Neuron (in vitro differentiated cells): ENCODE measurements at regions not wholly inside any gene's neighbourhood (a gene's known extent, or its start where the extent isn't known, plus 50 kb on each side); places are given as distances from the start of the nearest gene placed in this dataset.

Experiments
- H2AFZ ChIP-seq: one replicate; pipeline ENCODE4 v1.6.1; 2013; ENCODE audit warnings: low read depth, mild to moderate bottlenecking, inconsistent platforms, low read length, moderate library complexity
- H3K27me3 ChIP-seq: one replicate; pipeline ENCODE4 v1.6.1; 2013; ENCODE audit warnings: low read length; ENCODE audit not compliant: insufficient read depth
- H3K36me3 ChIP-seq: one replicate; pipeline ENCODE4 v1.6.1; 2013; ENCODE audit warnings: low read length; ENCODE audit not compliant: insufficient read depth
- H3K4me1 ChIP-seq: one replicate; pipeline ENCODE4 v1.6.1; 2013; ENCODE audit warnings: low read length; ENCODE audit not compliant: insufficient read depth
- H3K4me3 ChIP-seq: 2 replicates; pipeline ENCODE4 v1.5.1; 2013; ENCODE audit warnings: mild to moderate bottlenecking, low read length, moderate library complexity
- H3K9me3 ChIP-seq: one replicate; pipeline ENCODE4 v1.6.1; 2013; ENCODE audit warnings: low read length

- no peaks in the 10 kb centered on the region for H3K36me3 ChIP-seq
- no peaks in the 10 kb centered on the region for H3K9me3 ChIP-seq
- H3K4me3 ChIP-seq: no peak overlapping the region
- no peaks in the 10 kb centered on the region for H3K27me3 ChIP-seq
- peaks cover 4% of the 10 kb centered on the region for H3K4me1 ChIP-seq
- no peak overlapping the region for H2AFZ ChIP-seq
These were observed 1891.2 kb downstream of the NCAM2 start for GRCh38 chr21:22889445-22889844.

DNA sequence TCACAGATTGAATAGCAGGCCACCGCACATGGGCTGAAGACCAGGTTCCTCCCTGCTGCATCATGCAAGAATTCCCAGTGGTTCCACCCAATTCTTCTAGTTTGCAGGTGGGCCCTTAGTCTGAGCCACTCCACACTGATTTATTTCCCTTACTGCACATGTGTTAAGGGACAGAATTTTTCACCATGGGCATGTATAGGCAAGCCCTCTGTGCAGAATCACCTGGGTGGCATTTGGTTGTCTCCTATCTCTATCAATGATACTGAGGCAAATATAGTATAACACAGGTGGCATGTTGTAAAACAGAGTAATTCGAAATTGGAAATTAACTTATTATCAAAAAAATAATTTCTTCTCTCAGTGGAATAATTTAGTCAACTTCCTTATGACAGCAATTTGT, 1892.4 kb downstream of the NCAM2 start:
- no peaks in the 10 kb centered on the region for H3K36me3 ChIP-seq
- peaks cover 4% of the 10 kb centered on the region for H3K4me1 ChIP-seq
- no peaks in the 10 kb centered on the region for H3K9me3 ChIP-seq
- H3K27me3 ChIP-seq: no peaks in the 10 kb centered on the region
- no peak overlapping the region for H2AFZ ChIP-seq
- no peak overlapping the region for H3K4me3 ChIP-seq

GRCh38 chr21:22892028-22892427, 1893.8 kb downstream of the NCAM2 start:
- Histone ChIP-seq H3K36me3 (no peaks in the 10 kb centered on the region), H3K27me3 (no peaks in the 10 kb centered on the region)

DNA sequence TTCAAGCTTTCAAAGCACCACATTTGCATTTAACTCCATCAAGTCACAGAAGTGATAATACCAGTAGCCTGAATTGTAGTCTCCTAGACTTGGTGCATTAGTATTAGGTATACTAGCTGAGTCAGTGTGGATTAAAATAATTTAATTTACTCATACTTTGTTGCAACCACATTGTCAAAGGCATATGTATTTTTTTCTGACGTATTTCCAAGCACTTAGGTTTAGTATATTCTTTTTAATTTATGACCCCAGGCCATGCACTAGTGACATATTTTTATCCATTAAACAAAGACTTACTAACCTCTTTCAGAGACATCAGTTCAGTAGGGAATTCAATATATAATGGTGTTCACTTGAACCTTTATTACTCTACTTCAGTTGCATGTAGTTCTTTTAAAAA, 1894.5 kb downstream of the NCAM2 start:
- H3K9me3 ChIP-seq: no peaks in the 10 kb centered on the region
- no peak overlapping the region for H2AFZ ChIP-seq
- H3K4me3 ChIP-seq: no peak overlapping the region
- H3K27me3 ChIP-seq: no peaks in the 10 kb centered on the region
- H3K4me1 ChIP-seq: peaks cover 4% of the 10 kb centered on the region
- no peaks in the 10 kb centered on the region for H3K36me3 ChIP-seq

More at GRCh38 chr21:22892028-22892427, 1893.8 kb downstream of the NCAM2 start:
- peaks cover 4% of the 10 kb centered on the region for H3K4me1 ChIP-seq
- H3K9me3 ChIP-seq: no peaks in the 10 kb centered on the region
- no peak overlapping the region for H2AFZ ChIP-seq
- H3K4me3 ChIP-seq: no peak overlapping the region

DNA sequence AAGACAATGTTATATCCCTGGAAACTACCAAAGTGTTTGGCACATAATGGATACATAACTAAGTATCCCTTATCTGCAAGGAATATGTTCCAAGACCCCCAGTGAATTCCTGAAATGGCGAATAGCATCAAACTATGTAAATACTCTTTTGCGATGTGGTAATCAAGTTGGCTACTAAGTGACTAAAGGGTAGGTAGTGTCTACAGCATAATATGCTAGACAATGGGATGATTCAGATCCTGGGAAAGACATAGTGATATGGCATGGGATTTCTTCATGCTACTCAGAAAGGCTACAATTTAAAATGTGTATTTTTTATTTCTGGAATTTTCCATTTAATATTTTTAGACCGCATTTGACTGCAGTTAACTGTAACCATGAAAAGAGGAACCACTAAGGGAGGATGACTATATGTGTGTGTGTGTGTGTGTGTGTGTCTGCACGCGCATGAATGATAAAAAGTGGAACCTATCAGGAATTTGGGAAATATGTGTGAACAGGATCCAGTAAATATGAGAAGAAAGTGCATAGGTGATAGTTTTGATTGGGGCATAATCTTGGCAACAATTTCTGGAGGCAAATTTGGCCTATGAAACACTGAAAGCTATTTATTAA, 1899.9 kb downstream of the NCAM2 start:
- Histone ChIP-seq H3K27me3 (no peaks in the 10 kb centered on the region), H3K4me3 (no peak overlapping the region), H3K4me1 (peaks cover 3% of the 10 kb centered on the region), H2AFZ (no peak overlapping the region), H3K9me3 (no peaks in the 10 kb centered on the region), H3K36me3 (no peaks in the 10 kb centered on the region)

- H3K4me1 ChIP-seq: no peaks in the 10 kb centered on the region
These were observed 1902.3 kb downstream of the NCAM2 start for GRCh38 chr21:22900490-22900889.

DNA sequence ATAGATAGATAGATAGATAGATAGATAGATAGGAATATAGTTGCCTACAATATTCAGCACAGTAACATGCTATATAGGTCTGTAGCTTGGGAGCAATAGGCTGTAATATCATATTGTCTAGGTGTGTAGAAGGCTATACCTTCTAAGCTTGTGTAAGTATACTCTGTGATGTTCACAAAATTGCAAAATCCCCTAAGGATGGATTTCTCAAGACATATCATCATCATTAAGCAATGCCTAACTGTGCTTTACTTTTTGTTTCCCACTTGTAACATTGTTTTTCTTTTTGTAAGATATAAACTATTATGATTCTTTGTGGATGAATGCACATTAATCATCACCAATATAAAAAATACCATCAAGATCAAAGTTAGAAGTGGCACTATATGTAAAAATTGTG, 1905.6 kb downstream of the NCAM2 start:
- H3K36me3 ChIP-seq: no peaks in the 10 kb centered on the region
- no peaks in the 10 kb centered on the region for H3K4me1 ChIP-seq
- no peaks in the 10 kb centered on the region for H3K9me3 ChIP-seq
- no peak overlapping the region for H3K4me3 ChIP-seq
- H2AFZ ChIP-seq: no peak overlapping the region
- H3K27me3 ChIP-seq: no peaks in the 10 kb centered on the region

More at GRCh38 chr21:22900490-22900889, 1902.3 kb downstream of the NCAM2 start:
- Histone ChIP-seq H2AFZ (no peak overlapping the region), H3K36me3 (no peaks in the 10 kb centered on the region), H3K4me3 (no peak overlapping the region), H3K9me3 (no peaks in the 10 kb centered on the region), H3K27me3 (no peaks in the 10 kb centered on the region)

- H3K4me3 ChIP-seq: no peak overlapping the region
- no peaks in the 10 kb centered on the region for H3K27me3 ChIP-seq
- H3K4me1 ChIP-seq: no peaks in the 10 kb centered on the region
- no peaks in the 10 kb centered on the region for H3K36me3 ChIP-seq
- H2AFZ ChIP-seq: no peak overlapping the region
- H3K9me3 ChIP-seq: no peaks in the 10 kb centered on the region
These were observed 1906.2 kb downstream of the NCAM2 start for GRCh38 chr21:22904385-22904784.

DNA sequence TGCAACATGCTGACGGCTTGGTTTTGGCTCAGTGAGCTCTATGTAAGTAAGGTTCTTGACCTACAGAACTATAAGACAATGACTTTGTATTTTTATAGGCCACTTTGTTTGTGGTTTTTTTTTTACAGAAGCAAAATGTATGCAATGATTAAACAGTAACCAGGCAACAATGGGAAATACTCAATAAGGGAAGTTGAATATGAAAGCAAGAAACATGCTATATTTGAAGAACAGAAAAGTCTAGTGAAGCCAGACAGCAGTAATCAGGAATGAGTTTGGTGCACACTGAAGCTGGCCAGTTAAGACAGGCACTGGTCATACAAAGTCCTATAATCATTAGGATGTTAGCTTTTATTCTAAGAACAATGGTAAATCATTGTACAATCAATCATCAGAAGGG, 1926.8 kb downstream of the NCAM2 start:
- Histone ChIP-seq H3K36me3 (no peaks in the 10 kb centered on the region), H3K4me1 (no peaks in the 10 kb centered on the region), H3K9me3 (no peaks in the 10 kb centered on the region), H3K4me3 (no peak overlapping the region), H3K27me3 (no peaks in the 10 kb centered on the region), H2AFZ (no peak overlapping the region)

DNA sequence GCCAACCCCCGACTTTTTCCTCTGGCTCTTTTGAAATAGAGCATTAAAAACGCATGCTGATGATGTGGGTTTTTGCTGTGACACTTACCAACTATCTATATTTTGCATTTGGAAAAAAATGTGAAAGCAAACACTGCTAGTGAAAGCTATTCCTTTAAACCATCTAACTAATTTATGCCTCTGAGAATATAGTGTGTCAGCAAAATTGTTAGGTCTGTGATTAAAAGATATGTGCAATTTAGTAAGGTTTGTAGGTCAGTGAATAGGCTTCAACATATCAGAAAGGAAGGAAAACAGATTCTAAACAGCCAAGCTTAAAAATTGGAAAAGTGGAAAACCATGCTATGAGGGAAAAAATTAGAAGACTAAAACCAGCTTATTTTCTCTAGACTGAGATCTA, 1929.3 kb downstream of the NCAM2 start:
- H3K36me3 ChIP-seq: no peaks in the 10 kb centered on the region
- H3K27me3 ChIP-seq: no peaks in the 10 kb centered on the region
- no peak overlapping the region for H3K4me3 ChIP-seq
- H3K9me3 ChIP-seq: no peaks in the 10 kb centered on the region
- H3K4me1 ChIP-seq: no peaks in the 10 kb centered on the region
- H2AFZ ChIP-seq: no peak overlapping the region

GRCh38 chr21:22941779-22942490, 1943.7 kb downstream of the NCAM2 start:
- Histone ChIP-seq H3K27me3 (no peaks in the 10 kb centered on the region), H2AFZ (no peak overlapping the region), H3K4me1 (no peaks in the 10 kb centered on the region), H3K36me3 (no peaks in the 10 kb centered on the region), H3K4me3 (no peak overlapping the region), H3K9me3 (no peaks in the 10 kb centered on the region)

DNA sequence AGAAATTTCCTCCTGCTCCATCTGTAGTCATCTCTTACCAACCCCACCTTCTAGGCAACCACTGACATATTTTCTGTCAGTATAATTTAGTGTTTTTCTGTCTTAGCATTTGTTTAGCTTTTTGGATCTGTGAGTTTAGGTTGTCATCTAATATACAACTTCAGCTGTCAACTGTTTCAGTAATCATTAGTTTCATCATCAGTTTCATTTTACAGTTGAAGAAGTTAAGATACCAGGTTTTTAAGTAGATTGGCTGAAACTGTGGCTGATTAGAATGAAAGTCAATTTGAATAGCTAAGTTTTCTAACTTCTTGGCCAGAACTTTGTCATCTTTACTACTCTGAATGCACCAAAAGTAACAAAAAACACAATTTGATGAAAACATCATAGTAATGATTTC, 1957.3 kb downstream of the NCAM2 start:
- Histone ChIP-seq H3K36me3 (no peaks in the 10 kb centered on the region), H3K9me3 (no peaks in the 10 kb centered on the region), H3K27me3 (no peaks in the 10 kb centered on the region), H3K4me1 (no peaks in the 10 kb centered on the region), H3K4me3 (no peak overlapping the region), H2AFZ (no peak overlapping the region)

DNA sequence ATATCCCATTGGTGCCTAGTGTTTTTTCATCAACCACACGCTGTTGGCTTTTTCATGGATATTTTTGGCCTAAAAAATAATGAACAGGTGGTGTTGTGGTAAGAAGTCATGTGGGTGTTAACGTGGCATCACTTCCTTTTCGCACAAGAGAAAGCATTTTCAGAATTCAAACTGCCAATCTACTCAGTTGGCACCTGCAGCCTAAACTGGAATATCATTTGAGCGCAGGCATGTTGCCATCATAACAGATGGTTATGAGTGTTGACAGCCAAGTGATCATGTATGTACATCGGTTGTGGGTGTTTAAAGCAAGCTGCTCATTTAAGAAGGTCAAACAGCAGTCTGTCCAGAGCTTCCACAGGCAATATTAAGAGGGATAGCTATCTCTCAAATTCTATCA, 1963.0 kb downstream of the NCAM2 start:
- Histone ChIP-seq H2AFZ (no peak overlapping the region), H3K4me3 (no peak overlapping the region), H3K4me1 (no peaks in the 10 kb centered on the region), H3K9me3 (no peaks in the 10 kb centered on the region), H3K36me3 (no peaks in the 10 kb centered on the region), H3K27me3 (no peaks in the 10 kb centered on the region)
